Activated T-cell treated with anti-CD3 and anti-CD28 coated beads, Interleukin-2, amount 50 U/mL, for 72 hours (primary cell): ENCODE measurements at regions not wholly inside any gene's neighbourhood (a gene's known extent, or its start where the extent isn't known, plus 50 kb on each side); places are given as distances from the start of the nearest gene placed in this dataset.
"Not testable (repeated sequence)": the region's sequence is repeated elsewhere in the genome, so short reads cannot be mapped to it uniquely, and the experiment has no call there.

Experiments
- ATAC-seq, 2 donors: fragments of 150-1000 bp; cut with Tn5 transposase; replicated peaks in 1 of 2; 2 replicates each; pipeline ENCODE4 v1.10.0; 2021; ENCODE audit warnings: moderate library complexity in 2 of 2, mild to moderate bottlenecking in 1 of 2
- DNase-seq, 2 donors: peaks; one replicate each; pipeline ENCODE4 v3.0.0; 2021 to 2022; ENCODE audit warnings: mixed read lengths in 1 of 2
- H3K27ac Mint-ChIP-seq: one replicate; pipeline ENCODE4 v1.8.0; 2022; ENCODE audit warnings: mild to moderate bottlenecking, moderate library complexity, mixed read lengths
- H3K27me3 Mint-ChIP-seq: one replicate; pipeline ENCODE4 v1.8.0; 2022; ENCODE audit warnings: low read depth, mixed read lengths
- H3K36me3 Mint-ChIP-seq, 2 donors: one replicate each; pipeline ENCODE4 v1.8.0; 2022; ENCODE audit warnings: mixed read lengths in 2 of 2, mild to moderate bottlenecking in 1 of 2; ENCODE audit not compliant: insufficient read depth in 2 of 2
- H3K4me1 Mint-ChIP-seq: one replicate; pipeline ENCODE4 v1.8.0; 2022; ENCODE audit warnings: low read depth, mixed read lengths
- H3K4me3 Mint-ChIP-seq, 2 donors: one replicate each; pipeline ENCODE4 v1.8.0; 2022; ENCODE audit warnings: mild to moderate bottlenecking in 2 of 2, mixed read lengths in 2 of 2, moderate library complexity in 2 of 2
- H3K9me3 Mint-ChIP-seq, 2 donors: one replicate each; pipeline ENCODE4 v1.8.0; 2022; ENCODE audit warnings: mixed read lengths in 2 of 2

DNA sequence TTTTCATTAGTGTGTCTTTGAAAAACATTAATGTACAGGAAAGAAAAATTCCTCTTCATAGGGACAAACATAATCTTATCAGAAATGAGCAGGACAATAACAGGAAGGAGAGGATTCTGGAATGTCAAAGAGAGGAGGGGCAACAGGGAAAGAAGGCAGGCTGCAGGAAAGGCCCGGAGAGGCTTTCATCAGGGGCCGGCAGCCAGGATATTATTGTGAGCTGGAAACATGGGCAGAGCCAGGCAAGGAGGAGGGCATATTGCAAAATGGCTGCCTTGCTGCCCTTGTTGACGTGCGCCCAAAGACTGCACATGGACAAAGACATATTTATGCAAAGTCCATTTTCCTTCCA lies 433.7 kb downstream of the ETS1 start:
- ATAC-seq (no peak), DNase-seq (no peak)
- Mint-ChIP-seq H3K9me3 (no peaks in the 10 kb centered on the region), H3K36me3 (no peaks in the 10 kb centered on the region), H3K27me3 (no peaks in the 10 kb centered on the region), H3K4me3 (no peak overlapping the region), H3K4me1 (peaks cover 29% of the 10 kb centered on the region), H3K27ac (no peak overlapping the region)

DNA sequence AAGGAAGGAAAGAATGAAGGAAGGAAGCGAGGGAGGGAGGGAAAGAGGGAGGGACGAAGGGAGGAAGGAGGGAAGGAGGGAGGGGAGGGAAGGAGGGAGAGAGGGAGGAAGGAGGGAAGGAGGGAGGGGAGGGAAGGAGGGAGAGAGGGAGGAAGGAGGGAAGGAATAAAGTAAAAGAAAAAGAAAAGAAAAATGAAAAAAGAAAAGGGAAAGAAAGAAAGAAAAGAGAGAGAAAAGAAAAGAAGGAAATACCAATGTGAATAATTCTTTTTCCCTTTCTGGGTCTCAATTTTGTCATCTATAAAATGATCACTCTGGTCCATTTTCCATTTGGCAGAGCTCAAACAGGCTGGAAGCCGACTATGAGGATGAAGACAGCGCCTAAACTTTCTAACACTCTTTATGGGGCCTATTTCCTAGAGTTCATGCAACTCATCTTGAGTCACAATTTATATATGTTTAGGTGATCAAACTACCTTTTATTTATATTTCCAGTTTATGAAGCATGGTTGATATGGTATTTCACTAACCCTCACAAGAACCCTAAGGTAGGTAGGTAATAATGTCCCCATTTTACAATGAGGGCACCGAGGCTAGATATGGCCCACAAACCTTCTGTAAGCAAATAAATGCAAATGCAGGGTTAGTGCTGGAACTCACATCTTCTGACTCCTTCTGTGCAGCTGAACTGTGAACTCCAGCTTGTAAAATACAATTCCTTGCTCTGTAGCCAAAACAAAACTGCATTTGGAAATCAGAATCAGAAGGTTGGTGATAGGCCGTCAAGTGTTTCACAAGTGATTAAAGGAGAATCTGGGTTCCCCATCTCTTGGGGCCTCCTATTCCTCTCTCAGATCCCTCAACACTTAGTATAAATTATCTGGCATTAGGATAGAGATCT lies 434.3 kb downstream of the ETS1 start:
- ATAC-seq, result no peak
- no peaks in the 10 kb centered on the region for H3K36me3 Mint-ChIP-seq
- H3K4me3 Mint-ChIP-seq, result no peak overlapping the region
- no peaks in the 10 kb centered on the region for H3K27me3 Mint-ChIP-seq
- no peak for DNase-seq
- H3K9me3 Mint-ChIP-seq, result no peaks in the 10 kb centered on the region
- H3K4me1 Mint-ChIP-seq, result peaks cover 24% of the 10 kb centered on the region
- H3K27ac Mint-ChIP-seq, result no peak overlapping the region

DNA sequence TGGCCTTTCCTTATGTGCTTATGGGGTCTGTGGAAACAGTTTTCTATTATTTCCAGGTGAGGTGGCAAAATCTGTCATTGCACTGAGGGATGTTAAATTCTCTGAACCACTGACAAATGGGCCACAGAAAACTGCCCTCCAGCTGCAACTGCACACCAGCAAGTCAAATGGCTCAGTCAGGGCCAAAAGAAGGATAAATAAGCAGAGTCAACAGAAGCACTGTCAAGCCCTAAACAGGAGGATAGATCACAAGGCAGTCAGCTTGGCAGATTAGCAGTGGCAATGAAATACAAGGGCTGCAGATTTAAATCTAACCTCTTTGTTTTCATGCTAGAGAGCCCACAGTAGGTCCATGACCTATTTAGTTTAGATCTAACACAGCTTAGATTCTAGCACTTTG lies 435.6 kb downstream of the ETS1 start:
- Mint-ChIP-seq H3K27me3 (no peaks in the 10 kb centered on the region), H3K27ac (no peak overlapping the region), H3K36me3 (no peaks in the 10 kb centered on the region), H3K4me3 (no peak overlapping the region), H3K9me3 (no peaks in the 10 kb centered on the region), H3K4me1 (peaks cover 12% of the 10 kb centered on the region)
- DNase-seq (no peak), ATAC-seq (no peak)

DNA sequence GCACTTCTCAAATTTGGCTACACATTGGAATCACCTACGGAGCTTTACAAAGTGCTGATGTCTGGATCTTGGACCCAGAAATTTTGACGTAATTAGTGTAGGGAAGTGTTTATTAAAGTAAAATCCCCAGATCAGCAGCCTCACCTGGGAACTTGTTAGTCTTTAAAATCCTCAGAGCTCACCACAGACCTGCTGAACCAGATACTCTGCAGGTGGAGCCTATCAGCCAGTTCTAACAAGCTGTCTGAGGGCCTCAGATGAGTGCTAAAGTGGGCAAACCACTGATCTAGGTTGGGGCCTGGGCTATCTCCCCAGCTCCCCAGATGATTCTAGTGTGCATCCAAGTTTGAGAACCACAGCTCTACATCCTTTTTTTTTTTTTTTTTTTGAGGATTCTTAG lies 436.0 kb downstream of the ETS1 start:
- Mint-ChIP-seq H3K4me3 (no peak overlapping the region), H3K36me3 (no peaks in the 10 kb centered on the region), H3K4me1 (peaks cover 10% of the 10 kb centered on the region), H3K27ac (no peak overlapping the region), H3K9me3 (no peaks in the 10 kb centered on the region), H3K27me3 (no peaks in the 10 kb centered on the region)
- no peak for DNase-seq
- ATAC-seq, result no peak

DNA sequence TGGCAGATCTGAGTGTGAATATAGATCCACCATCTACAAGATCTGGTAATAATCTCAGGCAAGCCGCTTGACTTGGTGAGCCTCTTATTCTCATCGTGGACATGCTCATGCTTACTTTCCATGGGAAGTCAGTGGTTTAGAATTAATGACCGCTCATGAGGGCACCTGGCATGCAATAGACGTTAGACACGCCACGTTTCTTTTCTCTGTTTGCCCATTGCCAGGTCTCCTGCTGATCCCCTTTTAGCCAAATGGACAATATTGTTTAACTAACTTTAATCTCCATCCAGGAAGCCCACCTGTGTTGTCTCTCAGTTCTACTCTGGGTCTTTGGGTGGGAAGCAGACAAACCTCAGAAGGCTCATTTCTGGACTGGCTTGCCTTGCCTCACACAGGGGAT lies 439.1 kb downstream of the ETS1 start:
- no peaks in the 10 kb centered on the region for H3K27me3 Mint-ChIP-seq
- H3K4me3 Mint-ChIP-seq, result no peak overlapping the region
- ATAC-seq (no peak), DNase-seq (no peak)
- no peak overlapping the region for H3K27ac Mint-ChIP-seq
- H3K4me1 Mint-ChIP-seq, result no peaks in the 10 kb centered on the region
- no peaks in the 10 kb centered on the region for H3K36me3 Mint-ChIP-seq
- H3K9me3 Mint-ChIP-seq, result no peaks in the 10 kb centered on the region

DNA sequence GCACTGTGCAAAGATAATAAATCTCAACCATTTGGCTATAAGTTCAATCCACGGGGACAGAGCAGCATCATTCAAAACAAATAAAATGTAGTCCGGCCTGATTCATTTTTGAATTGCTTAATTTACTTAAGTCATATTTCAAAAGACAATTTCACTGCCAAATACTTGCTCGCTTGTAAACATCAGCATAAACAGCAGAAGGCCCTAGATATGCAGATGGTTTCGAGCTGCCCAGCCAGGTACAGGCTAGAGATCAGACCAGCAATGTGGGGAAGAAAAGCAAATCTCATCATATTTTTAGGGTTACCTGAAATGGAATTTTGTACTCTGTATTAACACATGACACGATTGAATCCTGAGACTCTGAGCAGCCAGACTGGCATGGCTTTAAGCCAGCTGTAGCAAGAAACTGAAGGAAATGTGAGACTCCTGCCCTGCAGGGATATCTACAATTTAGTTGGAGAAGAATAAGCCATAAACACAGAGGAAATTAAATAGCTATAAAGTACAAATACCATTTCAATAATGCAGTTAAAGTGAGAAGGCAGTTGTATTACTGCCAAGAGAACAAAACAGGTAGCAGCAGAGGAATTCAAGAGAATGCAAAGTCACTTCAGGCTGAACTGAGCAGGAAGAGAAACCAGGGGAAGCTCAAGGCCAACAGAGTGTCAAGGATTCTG lies 440.3 kb downstream of the ETS1 start:
- Mint-ChIP-seq H3K4me3 (no peak overlapping the region), H3K9me3 (peaks cover 0 to 2% of the 10 kb centered on the region in 2 donors), H3K4me1 (no peaks in the 10 kb centered on the region), H3K36me3 (peaks cover 0 to 2% of the 10 kb centered on the region in 2 donors), H3K27ac (no peak overlapping the region), H3K27me3 (no peaks in the 10 kb centered on the region)
- DNase-seq (no peak), ATAC-seq (no peak)

DNA sequence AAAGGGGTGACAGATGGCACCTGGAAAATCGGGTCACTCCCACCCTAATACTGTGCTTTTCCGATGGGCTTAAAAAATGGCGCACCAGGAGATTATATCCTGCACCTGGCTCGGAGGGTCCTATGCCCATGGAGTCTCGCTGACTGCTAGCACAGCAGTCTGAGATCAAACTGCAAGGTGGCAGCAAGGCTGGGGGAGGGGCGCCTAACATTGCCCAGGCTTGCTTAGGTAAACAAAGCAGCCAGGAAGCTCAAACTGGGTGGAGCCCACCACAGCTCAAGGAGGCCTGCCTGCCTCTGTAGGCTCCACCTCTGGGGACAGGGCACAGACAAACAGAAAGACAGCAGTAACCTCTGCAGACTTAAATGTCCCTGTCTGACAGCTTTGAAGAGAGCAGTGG lies 447.1 kb downstream of the ETS1 start:
- ATAC-seq, DNase-seq, H3K27me3 Mint-ChIP-seq, H3K9me3 Mint-ChIP-seq, H3K27ac Mint-ChIP-seq, H3K4me3 Mint-ChIP-seq, H3K4me1 Mint-ChIP-seq: not testable (repeated sequence)
- H3K36me3 Mint-ChIP-seq, result peaks cover 0 to 12% of the 10 kb centered on the region in 2 donors

DNA sequence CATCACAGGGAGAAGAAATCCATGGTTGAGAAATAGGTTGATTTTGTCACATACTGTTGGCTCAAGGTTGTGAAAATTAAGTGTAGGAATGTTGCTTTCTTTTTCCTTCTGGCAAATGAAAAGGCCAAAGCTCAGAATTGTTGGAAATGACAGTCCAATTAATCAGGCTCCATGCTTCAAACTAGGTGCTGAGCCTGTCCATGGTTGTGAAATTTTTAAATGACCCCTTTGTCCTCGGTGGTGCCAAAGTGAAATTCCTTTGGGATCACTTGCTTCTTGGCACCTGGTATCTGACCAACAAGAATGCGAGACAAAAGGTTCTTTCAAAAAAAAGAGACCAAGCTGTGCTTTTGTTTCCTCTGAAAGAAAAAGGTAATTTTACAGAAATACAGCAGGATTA lies 451.9 kb downstream of the ETS1 start:
- DNase-seq (no peak), ATAC-seq (no peak)
- Mint-ChIP-seq H3K9me3 (peaks cover 0 to 5% of the 10 kb centered on the region in 2 donors), H3K36me3 (peaks cover 0 to 9% of the 10 kb centered on the region in 2 donors), H3K27me3 (no peaks in the 10 kb centered on the region), H3K27ac (no peak overlapping the region), H3K4me3 (no peak overlapping the region), H3K4me1 (peaks cover 6% of the 10 kb centered on the region)

DNA sequence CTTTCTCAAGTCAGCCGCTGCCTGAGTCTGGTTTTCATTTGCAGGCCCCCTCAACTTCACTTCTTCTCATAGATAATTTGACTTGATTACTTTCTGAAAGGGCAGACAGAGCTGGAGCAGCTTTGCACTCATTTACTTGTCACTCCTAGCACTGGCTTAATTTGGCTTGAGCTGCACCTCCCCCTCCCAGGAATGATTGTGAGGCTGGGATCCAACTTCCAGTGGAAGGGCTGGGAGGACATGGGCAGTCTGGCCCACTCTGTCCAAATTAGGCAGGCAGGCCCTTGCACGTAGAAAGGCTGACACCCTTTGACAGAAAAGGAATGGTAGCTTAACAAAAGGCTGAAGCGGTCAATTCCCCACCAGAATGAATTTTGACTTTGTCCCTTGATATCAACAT lies 453.9 kb downstream of the ETS1 start:
- DNase-seq (no peak), ATAC-seq (no peak)
- Mint-ChIP-seq H3K27ac (no peak overlapping the region), H3K4me1 (no peaks in the 10 kb centered on the region), H3K4me3 (no peak overlapping the region), H3K36me3 (no peaks in the 10 kb centered on the region), H3K9me3 (no peaks in the 10 kb centered on the region), H3K27me3 (no peaks in the 10 kb centered on the region)

DNA sequence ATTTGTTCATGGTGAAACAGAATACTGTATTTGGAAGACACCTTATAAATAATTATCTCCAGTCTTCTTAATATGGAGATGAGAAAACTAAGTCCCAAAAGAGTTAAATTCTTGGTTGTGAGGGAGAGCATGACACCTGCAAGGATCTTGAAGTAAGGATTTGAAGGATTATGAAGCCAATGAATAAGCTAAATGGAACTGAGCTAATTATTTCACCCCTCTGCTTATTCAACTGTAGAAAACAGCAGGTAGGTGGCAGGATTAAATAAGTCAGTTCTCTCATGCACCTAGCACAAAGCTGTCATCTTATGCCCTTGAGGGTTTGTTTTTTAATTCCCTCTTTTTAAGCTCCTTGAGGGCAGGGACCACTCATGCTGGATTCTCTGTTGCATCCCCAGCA lies 457.3 kb downstream of the ETS1 start:
- Mint-ChIP-seq H3K27ac (no peak overlapping the region), H3K9me3 (no peaks in the 10 kb centered on the region), H3K4me1 (no peaks in the 10 kb centered on the region), H3K27me3 (no peaks in the 10 kb centered on the region), H3K4me3 (no peak overlapping the region), H3K36me3 (no peaks in the 10 kb centered on the region)
- DNase-seq (no peak), ATAC-seq (no peak)

DNA sequence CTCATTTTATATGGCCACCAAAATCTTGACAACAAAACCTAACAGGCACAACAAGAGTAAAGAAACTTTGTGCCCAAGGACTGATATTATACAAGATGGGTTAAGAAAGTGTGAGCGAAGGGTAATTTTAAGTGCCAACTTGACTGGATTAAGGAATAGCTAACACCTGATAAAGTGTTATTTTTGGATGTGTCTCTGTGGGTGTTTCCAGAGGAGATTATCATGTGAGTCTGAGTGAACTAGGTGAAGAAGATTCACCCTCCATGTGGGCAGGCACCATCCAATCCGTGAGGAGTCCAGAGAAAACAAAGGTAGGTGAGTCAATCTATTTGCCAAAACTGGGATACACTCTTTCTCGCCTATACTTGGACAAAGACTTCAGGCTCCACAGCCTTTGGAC lies 461.6 kb downstream of the ETS1 start:
- Mint-ChIP-seq H3K4me3 (no peak overlapping the region), H3K4me1 (no peaks in the 10 kb centered on the region), H3K36me3 (no peaks in the 10 kb centered on the region), H3K27ac (no peak overlapping the region), H3K9me3 (no peaks in the 10 kb centered on the region), H3K27me3 (no peaks in the 10 kb centered on the region)
- DNase-seq, result no peak
- no peak for ATAC-seq

DNA sequence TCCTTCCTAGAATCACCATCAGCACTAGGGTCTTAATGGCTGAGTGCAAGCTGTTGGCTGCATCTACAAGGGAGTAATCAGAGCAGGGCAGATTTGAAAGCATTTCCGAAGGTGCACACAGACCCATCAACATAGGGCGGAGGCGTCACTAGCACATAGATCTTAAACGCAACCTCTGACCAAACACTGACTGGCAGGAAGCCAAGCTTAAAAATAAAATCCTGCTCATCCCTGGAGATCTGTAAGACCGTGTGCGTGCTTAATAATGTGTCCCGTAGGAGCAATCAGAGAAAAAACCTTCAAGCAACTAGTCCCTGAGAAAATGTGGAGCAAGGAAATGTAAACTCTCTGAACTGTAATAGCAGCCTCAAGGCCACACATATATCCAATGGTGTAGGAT lies 470.5 kb downstream of the ETS1 start:
- Mint-ChIP-seq H3K27me3 (no peaks in the 10 kb centered on the region), H3K4me1 (no peaks in the 10 kb centered on the region), H3K9me3 (peaks cover 2 to 5% of the 10 kb centered on the region in 2 donors), H3K36me3 (peaks cover 2% of the 10 kb centered on the region in 2 donors), H3K27ac (no peak overlapping the region), H3K4me3 (no peak overlapping the region)
- ATAC-seq (no peak), DNase-seq (no peak)

DNA sequence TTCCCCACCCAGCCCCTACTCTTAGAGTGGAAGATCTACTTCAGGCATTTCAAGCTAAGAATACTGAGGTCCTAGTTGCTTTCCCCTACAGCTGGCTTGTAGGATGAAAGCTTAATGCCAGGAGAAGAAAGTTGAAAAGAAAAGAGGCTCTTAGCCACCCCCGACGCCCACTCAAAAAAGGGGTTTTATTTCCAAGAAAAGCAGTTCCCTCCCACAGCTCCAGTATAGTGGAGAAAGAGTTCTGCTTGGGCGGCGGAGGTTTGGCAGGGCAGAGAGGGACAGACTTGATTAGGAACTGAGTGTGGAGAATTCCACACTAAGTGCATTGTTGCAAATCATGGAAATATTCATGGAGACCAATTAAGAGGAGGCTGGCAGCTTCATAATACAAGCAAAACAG lies 470.9 kb downstream of the ETS1 start:
- no peak for ATAC-seq
- peaks cover 2% of the 10 kb centered on the region in 2 donors for H3K36me3 Mint-ChIP-seq
- no peak overlapping the region for H3K27ac Mint-ChIP-seq
- no peaks in the 10 kb centered on the region for H3K27me3 Mint-ChIP-seq
- no peak overlapping the region for H3K4me3 Mint-ChIP-seq
- no peaks in the 10 kb centered on the region for H3K4me1 Mint-ChIP-seq
- no peak for DNase-seq
- peaks cover 2 to 5% of the 10 kb centered on the region in 2 donors for H3K9me3 Mint-ChIP-seq

DNA sequence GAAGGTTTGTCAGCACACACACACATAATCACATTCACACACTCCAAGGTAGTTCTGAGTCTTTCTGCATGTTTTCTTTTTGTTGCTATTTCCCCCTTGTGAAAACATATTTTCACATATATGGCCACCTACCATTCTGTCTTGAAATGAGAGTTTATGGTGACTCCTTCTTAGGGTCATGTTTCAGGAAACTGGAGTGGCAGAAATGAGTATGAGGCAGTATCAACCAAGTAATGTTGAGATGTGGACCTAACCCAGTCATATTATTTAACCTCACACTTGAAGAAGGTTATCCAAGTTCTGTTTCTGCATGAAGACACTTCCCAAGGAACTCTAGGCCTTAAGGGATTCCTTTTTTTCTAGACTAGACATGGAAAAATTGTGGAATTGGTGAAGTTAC lies 481.4 kb downstream of the ETS1 start:
- Mint-ChIP-seq H3K36me3 (peaks cover 4 to 6% of the 10 kb centered on the region in 2 donors), H3K4me1 (peaks cover 31% of the 10 kb centered on the region), H3K27me3 (no peaks in the 10 kb centered on the region), H3K9me3 (peaks cover 0 to 8% of the 10 kb centered on the region in 2 donors), H3K4me3 (no peak overlapping the region), H3K27ac (no peak overlapping the region)
- DNase-seq (no peak), ATAC-seq (peak; percentile 83 to 84)
